PFSK-1 (cell line): ENCODE measurements at regions not wholly inside any gene's neighbourhood (a gene's known extent, or its start where the extent isn't known, plus 50 kb on each side); places are given as distances from the start of the nearest gene placed in this dataset.

Experiments used
- FOXP2 ChIP-seq: optimal IDR thresholded peaks from 2 replicates; pipeline ENCODE3; 2011; ENCODE audit warnings: borderline replicate concordance, control low read depth, inconsistent platforms; ENCODE audit not compliant: insufficient read depth; ENCODE audit errors: extremely low read length, extremely low read depth
- POLR2AphosphoS5 ChIP-seq: IDR thresholded peaks from 2 replicates; pipeline ENCODE4 v1.6.1; 2012; ENCODE audit warnings: low read depth, mild to moderate bottlenecking, control low read depth, low read length, moderate library complexity
- SIN3A ChIP-seq: IDR thresholded peaks from 2 replicates; pipeline ENCODE4 v1.6.1; 2012; ENCODE audit warnings: mild to moderate bottlenecking, low read length, moderate library complexity, borderline replicate concordance; ENCODE audit not compliant: insufficient read depth
- TAF1 ChIP-seq: IDR thresholded peaks from 2 replicates; pipeline ENCODE4 v1.6.1; 2012; ENCODE audit warnings: low read length, control low read depth, borderline replicate concordance; ENCODE audit not compliant: insufficient read depth
- TF ChIP-seq, protein P1 (sequence below), 2 experiments: IDR thresholded peaks; 2 replicates each; pipeline versions ENCODE4 v1.6.1 to v1.8.0; 2011 to 2012; ENCODE audit warnings: low read depth in 2 of 2, low read length in 2 of 2, control low read depth in 1 of 2, inconsistent platforms in 1 of 2, mild to moderate bottlenecking in 1 of 2, moderate library complexity in 1 of 2; ENCODE audit not compliant: insufficient read depth in 1 of 2

DNA sequence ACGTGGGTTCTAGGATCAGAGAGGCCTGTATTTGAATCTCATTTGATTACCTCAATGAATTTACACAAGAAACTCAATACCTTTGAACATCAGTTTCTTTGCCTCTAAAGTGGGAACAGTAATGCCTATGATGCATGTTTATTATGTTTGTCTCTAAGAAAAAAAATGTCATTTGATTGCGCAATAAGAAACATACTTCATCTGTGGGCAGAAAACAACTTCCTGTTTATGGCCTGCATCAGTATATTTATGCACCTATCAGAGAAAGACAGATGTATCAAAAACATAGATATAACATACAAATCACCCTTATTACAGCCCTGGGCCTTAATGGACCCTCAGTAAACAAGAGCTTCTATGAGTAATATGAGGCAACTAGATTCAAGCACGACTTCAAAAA lies 516.4 kb upstream of the ARID1B start:
- TF ChIP-seq, protein P1, sequence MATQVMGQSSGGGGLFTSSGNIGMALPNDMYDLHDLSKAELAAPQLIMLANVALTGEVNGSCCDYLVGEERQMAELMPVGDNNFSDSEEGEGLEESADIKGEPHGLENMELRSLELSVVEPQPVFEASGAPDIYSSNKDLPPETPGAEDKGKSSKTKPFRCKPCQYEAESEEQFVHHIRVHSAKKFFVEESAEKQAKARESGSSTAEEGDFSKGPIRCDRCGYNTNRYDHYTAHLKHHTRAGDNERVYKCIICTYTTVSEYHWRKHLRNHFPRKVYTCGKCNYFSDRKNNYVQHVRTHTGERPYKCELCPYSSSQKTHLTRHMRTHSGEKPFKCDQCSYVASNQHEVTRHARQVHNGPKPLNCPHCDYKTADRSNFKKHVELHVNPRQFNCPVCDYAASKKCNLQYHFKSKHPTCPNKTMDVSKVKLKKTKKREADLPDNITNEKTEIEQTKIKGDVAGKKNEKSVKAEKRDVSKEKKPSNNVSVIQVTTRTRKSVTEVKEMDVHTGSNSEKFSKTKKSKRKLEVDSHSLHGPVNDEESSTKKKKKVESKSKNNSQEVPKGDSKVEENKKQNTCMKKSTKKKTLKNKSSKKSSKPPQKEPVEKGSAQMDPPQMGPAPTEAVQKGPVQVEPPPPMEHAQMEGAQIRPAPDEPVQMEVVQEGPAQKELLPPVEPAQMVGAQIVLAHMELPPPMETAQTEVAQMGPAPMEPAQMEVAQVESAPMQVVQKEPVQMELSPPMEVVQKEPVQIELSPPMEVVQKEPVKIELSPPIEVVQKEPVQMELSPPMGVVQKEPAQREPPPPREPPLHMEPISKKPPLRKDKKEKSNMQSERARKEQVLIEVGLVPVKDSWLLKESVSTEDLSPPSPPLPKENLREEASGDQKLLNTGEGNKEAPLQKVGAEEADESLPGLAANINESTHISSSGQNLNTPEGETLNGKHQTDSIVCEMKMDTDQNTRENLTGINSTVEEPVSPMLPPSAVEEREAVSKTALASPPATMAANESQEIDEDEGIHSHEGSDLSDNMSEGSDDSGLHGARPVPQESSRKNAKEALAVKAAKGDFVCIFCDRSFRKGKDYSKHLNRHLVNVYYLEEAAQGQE (IDR thresholded peaks at IDR 0.05; ENCODE audit: insufficient read depth in 1 of 2, low read depth in 2 of 2, low read length in 2 of 2), result no peak
- TF ChIP-seq SIN3A (no peak), TAF1 (no peak), FOXP2 (no peak), POLR2AphosphoS5 (no peak)

DNA sequence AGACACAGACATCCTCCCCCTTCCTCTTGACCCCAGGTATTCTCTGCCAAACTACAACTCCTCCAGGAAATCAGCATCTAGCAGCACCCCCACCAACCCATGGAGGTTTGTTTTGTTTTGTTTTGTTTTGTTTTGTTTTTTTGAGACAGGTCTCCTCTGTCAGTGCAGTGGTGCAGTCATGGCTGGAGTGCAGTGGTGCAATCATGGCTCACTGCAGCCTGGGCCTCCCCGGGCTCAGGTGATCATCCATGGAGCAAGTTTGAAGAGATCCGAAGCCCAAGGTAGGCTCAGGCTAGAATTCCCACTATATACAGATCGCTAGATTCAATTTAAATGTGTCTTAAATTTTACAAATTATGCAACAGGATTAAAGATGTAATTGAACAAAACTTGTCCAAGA lies 518.2 kb upstream of the ARID1B start:
- TF ChIP-seq SIN3A (no peak), FOXP2 (no peak), TAF1 (no peak), POLR2AphosphoS5 (no peak)
- TF ChIP-seq, protein P1 (IDR thresholded peaks at IDR 0.05; ENCODE audit: insufficient read depth in 1 of 2, low read depth in 2 of 2, low read length in 2 of 2), result no peak

DNA sequence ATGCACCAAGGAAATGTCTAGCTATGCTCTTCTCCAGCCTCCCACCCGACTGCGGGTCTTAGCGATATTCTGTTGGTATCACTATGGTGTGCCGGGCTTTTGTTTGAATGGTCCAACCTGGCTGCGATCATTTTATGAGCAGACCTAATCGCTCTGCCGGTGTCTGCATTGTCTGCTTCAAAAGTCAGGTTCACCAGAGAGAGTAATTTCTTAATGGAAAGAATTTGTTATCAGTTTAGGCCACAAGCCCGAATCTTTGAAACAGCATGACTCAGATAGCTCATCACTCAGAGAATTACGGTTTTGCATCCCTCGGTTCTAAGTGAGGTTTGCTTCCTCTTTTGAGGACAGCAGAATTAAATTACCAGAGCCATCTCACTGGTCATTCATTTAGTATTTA lies 521.0 kb upstream of the ARID1B start:
- TF ChIP-seq SIN3A, result no peak
- TF ChIP-seq, protein P1 (IDR thresholded peaks at IDR 0.05; ENCODE audit: insufficient read depth in 1 of 2, low read depth in 2 of 2, low read length in 2 of 2), result no peak
- no peak for TF ChIP-seq FOXP2
- TF ChIP-seq POLR2AphosphoS5, result no peak
- no peak for TF ChIP-seq TAF1

DNA sequence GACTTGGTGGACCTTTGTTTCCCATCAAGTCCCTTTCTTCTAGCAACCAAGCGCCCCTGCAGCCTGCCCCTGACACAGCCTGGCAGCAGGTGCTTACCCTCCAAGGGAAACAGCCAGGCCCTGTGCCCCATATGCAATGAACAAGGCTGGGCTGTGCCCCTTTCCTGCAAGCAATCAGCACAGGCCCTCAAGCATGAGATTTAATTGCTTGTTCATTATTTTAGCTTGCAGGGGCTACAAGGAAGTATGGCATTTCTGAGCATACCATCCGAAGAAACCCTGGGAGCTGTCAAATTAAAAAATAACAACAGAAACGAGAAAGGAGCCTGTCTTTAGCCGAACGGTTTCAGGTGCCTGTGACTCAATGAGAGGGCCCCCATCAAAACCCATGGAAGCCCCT lies 522.9 kb upstream of the ARID1B start:
- no peak for TF ChIP-seq SIN3A
- TF ChIP-seq, protein P1 (IDR thresholded peaks at IDR 0.05; ENCODE audit: insufficient read depth in 1 of 2, low read depth in 2 of 2, low read length in 2 of 2), result no peak
- no peak for TF ChIP-seq POLR2AphosphoS5
- no peak for TF ChIP-seq TAF1
- no peak for TF ChIP-seq FOXP2

DNA sequence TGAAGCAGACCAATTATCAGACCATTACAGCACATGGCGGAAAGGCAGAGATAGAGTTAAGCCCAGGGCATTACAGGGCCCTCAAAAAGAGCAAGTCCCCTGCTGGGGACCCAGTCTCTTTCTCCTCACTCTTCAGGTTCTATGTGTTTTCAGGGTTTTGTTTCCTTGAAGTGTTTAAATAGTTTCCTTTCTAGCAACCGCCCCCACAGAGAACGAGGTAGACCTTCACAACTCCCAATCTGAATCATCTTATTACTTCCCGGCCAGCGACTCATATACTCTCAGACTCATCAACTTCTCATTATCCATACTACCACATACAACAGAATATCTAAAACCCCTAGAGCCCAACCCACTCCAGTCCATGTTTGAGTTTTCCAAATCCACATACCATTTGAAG lies 526.6 kb upstream of the ARID1B start:
- no peak for TF ChIP-seq SIN3A
- TF ChIP-seq POLR2AphosphoS5, result no peak
- TF ChIP-seq FOXP2, result no peak
- TF ChIP-seq, protein P1 (IDR thresholded peaks at IDR 0.05; ENCODE audit: insufficient read depth in 1 of 2, low read depth in 2 of 2, low read length in 2 of 2), result no peak
- no peak for TF ChIP-seq TAF1
